HG03521 (cell line): ENCODE measurements at regions not wholly inside any gene's neighbourhood (a gene's known extent, or its start where the extent isn't known, plus 50 kb on each side); places are given as distances from the start of the nearest gene placed in this dataset.
"Not testable (repeated sequence)": the region's sequence is repeated elsewhere in the genome, so short reads cannot be mapped to it uniquely, and the experiment has no call there.

Experiments used
- ATAC-seq: cut with Tn5 transposase; IDR thresholded peaks from one replicate; pipeline ENCODE4 v1.9.1; 2021; ENCODE audit warnings: mild to moderate bottlenecking, moderate library complexity; ENCODE audit not compliant: unreplicated experiment

- no peak for ATAC-seq
Observed at GRCh38 chr12:103011974-103012763, 54.7 kb downstream of the ASCL1 start.

DNA sequence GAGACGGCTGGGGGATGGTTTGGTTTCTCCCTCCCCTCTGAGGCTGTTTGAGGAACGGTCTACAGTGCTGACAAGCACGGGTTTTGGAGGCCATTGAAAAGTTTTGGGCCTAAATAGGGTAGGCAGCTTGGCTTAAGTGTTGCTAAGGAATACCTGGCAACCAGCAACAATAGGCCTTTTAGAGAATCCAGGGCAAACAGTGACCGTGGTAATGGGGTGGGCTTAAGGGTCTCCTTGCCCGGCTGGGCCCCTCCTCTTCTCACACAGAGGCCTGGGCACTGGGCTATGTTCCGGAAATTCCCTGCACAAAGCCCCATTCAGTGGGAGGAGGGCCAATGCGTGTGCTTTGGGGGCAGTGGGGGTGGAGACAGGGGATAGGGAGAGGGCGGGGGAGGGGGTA lies 55.4 kb downstream of the ASCL1 start:
- no peak for ATAC-seq

- ATAC-seq = no peak
Observed at GRCh38 chr12:103013741-103014300, 56.3 kb downstream of the ASCL1 start.

DNA sequence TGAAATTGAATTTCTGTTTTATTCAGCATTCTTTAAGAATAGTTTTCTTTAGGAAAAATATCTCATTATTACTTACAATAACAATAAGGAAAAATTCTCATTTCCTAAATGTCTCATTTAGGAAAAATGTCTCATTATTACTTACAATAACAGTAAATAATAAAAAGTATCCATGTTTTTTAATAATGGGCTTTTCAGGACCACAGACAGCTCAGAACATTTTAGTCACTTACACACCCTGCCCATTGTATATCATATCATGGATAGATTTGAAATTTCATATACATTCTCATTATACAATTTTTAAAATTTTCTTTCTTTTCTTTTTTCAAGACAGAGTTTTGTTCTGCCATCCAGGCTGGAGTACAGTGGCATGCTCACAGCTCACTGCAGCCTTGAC lies 58.9 kb downstream of the ASCL1 start:
- no peak for ATAC-seq

DNA sequence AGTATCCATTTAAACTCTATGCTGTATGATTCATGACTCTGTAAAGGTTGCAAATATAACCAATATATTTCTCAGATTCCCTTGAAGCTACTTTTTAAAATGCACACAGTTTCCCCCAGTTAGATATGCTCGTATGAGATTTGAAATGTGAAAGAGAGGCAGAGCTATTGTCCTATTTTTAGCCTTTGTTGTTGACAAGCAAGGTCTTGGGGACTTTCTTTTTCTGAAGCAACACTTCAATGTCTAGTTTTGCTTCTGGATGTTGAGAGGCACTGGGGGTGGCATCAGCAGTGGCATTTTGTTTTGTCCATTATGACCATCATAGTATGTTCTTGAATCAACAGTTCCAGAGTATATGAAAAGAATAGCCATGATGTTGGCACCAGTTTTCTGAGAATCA lies 63.4 kb downstream of the ASCL1 start:
- no peak for ATAC-seq

- ATAC-seq = no peak
Observed at GRCh38 chr12:103021538-103022218, 64.2 kb downstream of the ASCL1 start.

DNA sequence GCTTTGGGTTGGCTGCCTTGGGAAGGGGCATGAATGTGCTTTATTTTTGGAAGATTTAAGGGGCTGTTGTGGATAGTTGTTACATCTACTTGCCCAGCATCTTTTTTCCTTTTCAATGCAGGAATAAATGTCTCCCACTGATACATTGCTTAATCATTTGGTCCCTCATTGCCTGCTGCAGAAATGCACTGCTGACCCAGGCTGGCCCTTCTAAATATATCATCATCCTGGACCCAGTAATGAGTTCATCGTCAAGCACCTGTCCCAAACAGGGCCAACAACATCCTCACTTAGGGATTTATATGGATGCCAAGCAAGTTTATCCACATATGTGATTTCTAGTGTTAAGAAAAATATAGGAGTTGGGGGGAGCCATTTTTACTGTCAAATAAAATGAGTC lies 67.2 kb downstream of the ASCL1 start:
- ATAC-seq = no peak

GRCh38 chr12:103026643-103027042 lies 69.2 kb downstream of the ASCL1 start:
- ATAC-seq = not testable (repeated sequence)

DNA sequence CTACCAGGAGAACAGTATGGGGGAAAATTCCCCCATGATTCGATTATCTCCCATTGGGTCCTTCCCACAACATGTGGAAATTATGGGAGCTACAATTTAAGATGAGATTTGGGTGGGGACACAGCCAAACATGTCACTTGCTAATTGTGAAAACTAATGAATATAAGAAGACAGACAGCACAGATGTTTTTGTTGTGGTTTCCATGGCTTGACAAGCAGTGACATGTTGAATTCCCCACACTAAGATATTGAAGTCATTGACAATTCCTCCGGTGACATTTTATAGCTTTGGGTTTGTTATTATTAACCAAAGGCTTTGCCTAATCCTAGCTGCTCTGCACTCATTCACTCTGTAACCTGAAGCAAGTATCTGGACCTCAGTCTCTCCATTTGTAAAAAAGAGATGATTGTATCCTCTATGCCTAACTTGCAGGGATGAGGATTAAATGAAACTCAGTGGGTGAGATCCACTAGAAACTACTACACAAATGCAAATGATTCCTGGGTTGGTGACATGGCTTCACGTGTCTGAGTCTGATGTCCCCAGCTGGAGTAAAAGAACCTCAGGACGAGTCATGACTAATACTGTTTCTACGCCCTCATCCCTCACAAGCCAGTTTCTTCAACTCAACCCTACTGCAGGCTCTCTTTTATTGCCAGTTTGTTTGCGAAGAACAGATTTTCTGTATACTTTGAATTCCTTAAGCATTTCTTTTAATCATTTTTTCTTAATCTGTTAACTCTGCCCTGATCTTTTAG lies 71.6 kb downstream of the ASCL1 start:
- no peak for ATAC-seq

- ATAC-seq = no peak
Observed at GRCh38 chr12:103036581-103037214, 79.2 kb downstream of the ASCL1 start.

GRCh38 chr12:103043531-103044486 lies 86.3 kb downstream of the ASCL1 start:
- ATAC-seq = no peak

GRCh38 chr12:103046154-103046553 lies 88.7 kb downstream of the ASCL1 start:
- no peak for ATAC-seq

DNA sequence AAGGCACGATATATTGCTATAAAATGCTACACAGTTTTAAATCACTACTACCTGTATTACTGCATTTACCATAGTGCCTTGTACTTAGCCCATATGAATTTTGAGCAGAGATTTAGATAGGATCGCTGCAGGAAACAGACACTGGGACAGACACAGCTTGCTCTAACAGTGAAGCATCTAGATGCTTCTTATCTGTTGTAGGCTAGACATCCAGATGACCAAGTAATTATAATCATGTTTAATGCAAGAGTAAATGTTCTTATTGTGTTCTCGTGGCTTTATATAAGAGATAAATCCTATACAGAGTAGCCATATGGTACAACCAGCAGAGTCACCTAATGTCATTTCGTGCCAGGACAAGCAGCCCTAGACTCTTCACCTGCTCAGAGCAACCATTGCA lies 92.8 kb downstream of the ASCL1 start:
- ATAC-seq = no peak

DNA sequence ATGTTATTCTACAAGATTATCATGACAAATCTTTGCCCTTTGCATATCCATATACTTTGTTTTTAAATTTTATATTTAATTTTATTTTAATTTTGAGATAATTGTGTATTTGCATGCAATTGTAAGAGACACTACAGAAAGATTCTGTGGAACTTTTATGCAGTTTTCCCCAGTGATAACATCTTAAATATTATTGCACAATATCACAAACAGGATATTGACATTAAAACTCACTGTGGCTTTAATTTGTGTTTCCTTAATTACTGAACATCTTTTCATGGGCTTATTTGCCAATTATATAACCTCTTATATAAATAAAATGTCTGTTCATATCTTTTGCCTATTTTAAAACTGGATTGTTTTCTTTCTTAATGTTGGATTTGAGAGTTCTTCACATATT lies 95.6 kb downstream of the ASCL1 start:
- ATAC-seq = no peak

DNA sequence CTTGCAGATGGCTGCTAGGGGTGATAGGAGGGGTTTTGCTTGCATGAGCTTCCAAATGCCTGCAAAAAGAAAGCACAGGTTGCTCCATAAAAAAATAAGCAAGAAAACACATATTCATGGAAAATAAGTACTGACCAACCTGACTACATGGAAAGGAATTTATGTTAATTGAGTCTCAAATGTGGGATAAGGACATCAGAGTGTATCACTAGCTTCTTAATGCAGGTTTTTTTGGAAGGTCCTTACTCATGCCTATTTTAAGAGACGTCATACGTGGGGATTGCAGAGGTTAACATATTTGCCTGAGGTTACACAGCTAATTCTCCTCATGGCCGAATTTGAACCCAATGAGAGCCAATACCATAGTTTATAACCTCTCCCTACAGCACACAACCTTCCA lies 116.2 kb downstream of the ASCL1 start:
- no peak for ATAC-seq

GRCh38 chr12:103075848-103076247 lies 118.4 kb downstream of the ASCL1 start:
- ATAC-seq = no peak

GRCh38 chr12:103077108-103077773 lies 119.8 kb downstream of the ASCL1 start:
- ATAC-seq = no peak

- no peak for ATAC-seq
Observed at GRCh38 chr12:103085541-103085940, 128.1 kb downstream of the ASCL1 start.

DNA sequence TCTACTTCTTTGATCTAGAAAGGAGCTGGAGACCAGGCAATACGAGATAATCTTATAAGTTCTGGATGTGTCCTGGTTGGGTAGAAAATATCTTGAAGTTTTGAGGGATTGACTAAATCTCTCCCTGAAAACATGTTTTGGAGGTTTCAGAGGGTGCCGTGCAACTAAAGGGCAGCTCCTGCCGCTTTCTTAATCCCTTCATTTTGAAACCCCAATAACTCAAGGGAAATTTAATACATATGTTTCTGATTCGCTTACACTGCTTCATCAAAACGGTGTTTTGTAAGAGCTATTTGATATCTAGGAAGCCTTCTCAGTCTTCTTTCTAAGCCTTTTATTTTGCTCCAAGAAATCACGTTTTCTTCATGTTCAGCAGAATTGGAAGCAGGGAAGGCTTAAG lies 129.0 kb downstream of the ASCL1 start:
- no peak for ATAC-seq
